Mesendoderm (in vitro differentiated cells): ENCODE measurements at regions not wholly inside any gene's neighbourhood (a gene's known extent, or its start where the extent isn't known, plus 50 kb on each side); places are given as distances from the start of the nearest gene placed in this dataset.

Experiments used
- DNase-seq: peaks from one replicate; pipeline ENCODE4 v3.0.0; 2013
- H2AK5ac ChIP-seq: 2 replicates; pipeline ENCODE4 v1.6.1; 2013; ENCODE audit warnings: low read length, inconsistent platforms
- H2BK120ac ChIP-seq: 2 replicates; pipeline ENCODE4 v1.6.1; 2013; ENCODE audit warnings: low read depth, mild to moderate bottlenecking, low read length, moderate library complexity, mixed read lengths
- H2BK15ac ChIP-seq: replicated peaks from 2 replicates; pipeline ENCODE4 v1.6.1; 2013; ENCODE audit warnings: low read depth, mild to moderate bottlenecking, moderate library complexity
- H2BK5ac ChIP-seq: 2 replicates; pipeline ENCODE4 v1.6.1; 2013; ENCODE audit warnings: low read length, inconsistent platforms
- H3K18ac ChIP-seq: 2 replicates; pipeline ENCODE4 v1.6.1; 2013; ENCODE audit warnings: mild to moderate bottlenecking, low read length, mixed read lengths
- H3K23ac ChIP-seq: one replicate; pipeline ENCODE4 v1.6.1; 2013; ENCODE audit warnings: low read length
- H3K27ac ChIP-seq: 2 replicates; pipeline ENCODE4 v1.5.1; 2013; ENCODE audit warnings: low read depth, mild to moderate bottlenecking, inconsistent platforms, low read length, moderate library complexity
- H3K27me3 ChIP-seq: 2 replicates; pipeline ENCODE4 v1.6.1; 2013; ENCODE audit warnings: low read length, control low read depth, mild to moderate bottlenecking, inconsistent platforms; ENCODE audit not compliant: insufficient read depth, poor library complexity
- H3K36me3 ChIP-seq: 2 replicates; pipeline ENCODE4 v1.6.1; 2013; ENCODE audit warnings: low read length, inconsistent platforms; ENCODE audit not compliant: control insufficient read depth, insufficient read depth
- H3K4ac ChIP-seq: one replicate; pipeline ENCODE4 v1.6.1; 2013; ENCODE audit warnings: low read depth, mild to moderate bottlenecking, low read length, moderate library complexity
- H3K4me1 ChIP-seq: 2 replicates; pipeline ENCODE4 v1.6.1; 2013; ENCODE audit warnings: low read depth, low read length, inconsistent platforms; ENCODE audit not compliant: control insufficient read depth
- H3K4me2 ChIP-seq: 2 replicates; pipeline ENCODE4 v1.6.1; 2013; ENCODE audit warnings: low read length
- H3K4me3 ChIP-seq: 2 replicates; pipeline ENCODE4 v1.5.1; 2013; ENCODE audit warnings: mild to moderate bottlenecking, low read length
- H3K56ac ChIP-seq: one replicate; pipeline ENCODE4 v1.6.1; 2013; ENCODE audit warnings: low read length
- H3K79me1 ChIP-seq: 2 replicates; pipeline ENCODE4 v1.6.1; 2013; ENCODE audit warnings: low read length, inconsistent platforms
- H3K79me2 ChIP-seq: 2 replicates; pipeline ENCODE4 v1.6.1; 2013; ENCODE audit warnings: mild to moderate bottlenecking, low read length; ENCODE audit not compliant: control insufficient read depth, insufficient read depth
- H3K9ac ChIP-seq: 2 replicates; pipeline ENCODE4 v1.6.1; 2013; ENCODE audit warnings: low read length, inconsistent platforms
- H4K5ac ChIP-seq: one replicate; pipeline ENCODE4 v1.6.1; 2013; ENCODE audit warnings: low read length
- H4K8ac ChIP-seq: one replicate; pipeline ENCODE4 v1.6.1; 2013; ENCODE audit warnings: low read depth, mild to moderate bottlenecking, control low read depth, low read length, moderate library complexity
- WGBS: extraction: QIAGEN DNeasy Blood & Tissue Kit; methylation state at CpG from one replicate; pipeline ENCODE4 v1.1.7; 2013; ENCODE audit warnings: low lambda C conversion rate, missing lambda C conversion rate; ENCODE audit not compliant: insufficient coverage; ENCODE audit errors: extremely low coverage; 5-methylcytosine and 5-hydroxymethylcytosine counted together

- Histone ChIP-seq H2AK5ac (no peak overlapping the region), H2BK5ac (no peak overlapping the region), H2BK15ac (no peak overlapping the region), H3K27me3 (no peaks in the 10 kb centered on the region), H3K4me2 (no peak overlapping the region), H3K23ac (no peak overlapping the region), H3K18ac (no peak overlapping the region), H4K8ac (no peak overlapping the region), H2BK120ac (no peak overlapping the region), H4K5ac (no peak overlapping the region), H3K79me1 (no peaks in the 10 kb centered on the region), H3K4me3 (no peak overlapping the region), H3K56ac (no peak overlapping the region), H3K9ac (no peak overlapping the region), H3K36me3 (no peaks in the 10 kb centered on the region), H3K79me2 (no peaks in the 10 kb centered on the region), H3K4me1 (no peaks in the 10 kb centered on the region), H3K27ac (no peak overlapping the region), H3K4ac (no peak overlapping the region)
- no peak for DNase-seq
- no CpG with 5 or more reads among the region's 3 CpGs for WGBS
Observed at GRCh38 chr2:147679191-147679954, 165.5 kb upstream of the ACVR2A start.

- Histone ChIP-seq H3K56ac (no peak overlapping the region), H2BK5ac (no peak overlapping the region), H4K8ac (no peak overlapping the region), H3K18ac (no peak overlapping the region), H3K4ac (no peak overlapping the region), H3K79me1 (no peaks in the 10 kb centered on the region), H3K27me3 (no peaks in the 10 kb centered on the region), H3K79me2 (no peaks in the 10 kb centered on the region), H3K4me2 (no peak overlapping the region), H2BK15ac (peak overlapping the region; percentile 14), H3K23ac (no peak overlapping the region), H3K4me1 (peaks cover 2% of the 10 kb centered on the region), H2AK5ac (no peak overlapping the region), H3K4me3 (no peak overlapping the region), H2BK120ac (no peak overlapping the region), H3K27ac (no peak overlapping the region), H3K9ac (no peak overlapping the region), H3K36me3 (no peaks in the 10 kb centered on the region), H4K5ac (no peak overlapping the region)
- WGBS, result no CpG with 5 or more reads among the region's 2 CpGs
- DNase-seq, result no peak
Observed at GRCh38 chr2:147665105-147665504, 179.7 kb upstream of the ACVR2A start.

GRCh38 chr2:147663962-147664361, 180.9 kb upstream of the ACVR2A start:
- H3K27me3 ChIP-seq, result no peaks in the 10 kb centered on the region
- H3K4ac ChIP-seq, result no peak overlapping the region
- no peak overlapping the region for H2AK5ac ChIP-seq
- no peak overlapping the region for H2BK120ac ChIP-seq
- DNase-seq, result no peak
- H3K79me2 ChIP-seq, result no peaks in the 10 kb centered on the region
- no CpG with 5 or more reads among the region's 2 CpGs for WGBS
- no peak overlapping the region for H3K9ac ChIP-seq
- H2BK5ac ChIP-seq, result no peak overlapping the region
- no peak overlapping the region for H3K4me2 ChIP-seq
- H3K36me3 ChIP-seq, result no peaks in the 10 kb centered on the region
- H3K56ac ChIP-seq, result no peak overlapping the region
- H3K18ac ChIP-seq, result no peak overlapping the region
- no peak overlapping the region for H3K4me3 ChIP-seq
- no peak overlapping the region for H3K27ac ChIP-seq
- no peak overlapping the region for H4K5ac ChIP-seq
- H3K4me1 ChIP-seq, result peaks cover 2% of the 10 kb centered on the region
- H2BK15ac ChIP-seq, result no peak overlapping the region
- H3K79me1 ChIP-seq, result no peaks in the 10 kb centered on the region
- no peak overlapping the region for H4K8ac ChIP-seq
- no peak overlapping the region for H3K23ac ChIP-seq

GRCh38 chr2:147663153-147663961, 181.5 kb upstream of the ACVR2A start:
- Histone ChIP-seq H4K5ac (no peak overlapping the region), H3K56ac (peak overlapping the region; percentile 30), H3K27me3 (no peaks in the 10 kb centered on the region), H3K4me1 (peaks cover 2% of the 10 kb centered on the region), H3K18ac (no peak overlapping the region), H3K36me3 (no peaks in the 10 kb centered on the region), H2BK120ac (no peak overlapping the region), H3K79me1 (no peaks in the 10 kb centered on the region), H2BK15ac (no peak overlapping the region), H3K4ac (no peak overlapping the region), H2AK5ac (no peak overlapping the region), H3K4me2 (no peak overlapping the region), H3K9ac (no peak overlapping the region), H3K23ac (no peak overlapping the region), H3K79me2 (no peaks in the 10 kb centered on the region), H4K8ac (no peak overlapping the region), H3K27ac (peak overlapping the region; percentile 46), H3K4me3 (no peak overlapping the region), H2BK5ac (peak overlapping the region; percentile 46)
- no CpG with 5 or more reads among the region's 5 CpGs for WGBS
- no peak for DNase-seq

GRCh38 chr2:147662221-147662620, 182.6 kb upstream of the ACVR2A start:
- no CpG with 5 or more reads among the region's 4 CpGs for WGBS
- H3K36me3 ChIP-seq, result no peaks in the 10 kb centered on the region
- H3K4ac ChIP-seq, result no peak overlapping the region

More at GRCh38 chr2:147662221-147662620, 182.6 kb upstream of the ACVR2A start:
- Histone ChIP-seq H4K5ac (no peak overlapping the region), H3K79me2 (no peaks in the 10 kb centered on the region), H3K23ac (no peak overlapping the region), H2BK15ac (no peak overlapping the region), H3K79me1 (no peaks in the 10 kb centered on the region), H3K56ac (no peak overlapping the region), H3K18ac (no peak overlapping the region), H2BK5ac (no peak overlapping the region), H3K27me3 (no peaks in the 10 kb centered on the region), H3K4me3 (no peak overlapping the region), H2BK120ac (no peak overlapping the region), H3K4me2 (no peak overlapping the region), H3K27ac (no peak overlapping the region), H2AK5ac (no peak overlapping the region), H4K8ac (no peak overlapping the region), H3K4me1 (peaks cover 2% of the 10 kb centered on the region), H3K9ac (no peak overlapping the region)
- peak; percentile 70 for DNase-seq
